Coronary artery (tissue), 2 donors: ENCODE measurements at regions not wholly inside any gene's neighbourhood (a gene's known extent, or its start where the extent isn't known, plus 50 kb on each side); places are given as distances from the start of the nearest gene placed in this dataset.
"Not testable (repeated sequence)": the region's sequence is repeated elsewhere in the genome, so short reads cannot be mapped to it uniquely, and the experiment has no call there.

Source experiments
- DNase-seq: peaks from one replicate; pipeline ENCODE4 v3.0.0-alpha.2; 2017; ENCODE audit warnings: low spot score
- H3K27ac ChIP-seq, 2 donors: fragments of 200-600 bp; sonication (generic); one replicate each; pipeline ENCODE4 v1.5.1; 2016 to 2019
- H3K4me3 ChIP-seq: fragments of 200-600 bp; sonication (generic); 2 replicates; pipeline ENCODE4 v1.5.1; 2016; ENCODE audit warnings: mild to moderate bottlenecking, moderate library complexity
- TF ChIP-seq, protein P1 (sequence below): fragments of 200-600 bp; sonication (generic); IDR thresholded peaks from one replicate; pipeline ENCODE4 v1.5.1; 2019; ENCODE audit warnings: antibody characterized with exemption

DNA sequence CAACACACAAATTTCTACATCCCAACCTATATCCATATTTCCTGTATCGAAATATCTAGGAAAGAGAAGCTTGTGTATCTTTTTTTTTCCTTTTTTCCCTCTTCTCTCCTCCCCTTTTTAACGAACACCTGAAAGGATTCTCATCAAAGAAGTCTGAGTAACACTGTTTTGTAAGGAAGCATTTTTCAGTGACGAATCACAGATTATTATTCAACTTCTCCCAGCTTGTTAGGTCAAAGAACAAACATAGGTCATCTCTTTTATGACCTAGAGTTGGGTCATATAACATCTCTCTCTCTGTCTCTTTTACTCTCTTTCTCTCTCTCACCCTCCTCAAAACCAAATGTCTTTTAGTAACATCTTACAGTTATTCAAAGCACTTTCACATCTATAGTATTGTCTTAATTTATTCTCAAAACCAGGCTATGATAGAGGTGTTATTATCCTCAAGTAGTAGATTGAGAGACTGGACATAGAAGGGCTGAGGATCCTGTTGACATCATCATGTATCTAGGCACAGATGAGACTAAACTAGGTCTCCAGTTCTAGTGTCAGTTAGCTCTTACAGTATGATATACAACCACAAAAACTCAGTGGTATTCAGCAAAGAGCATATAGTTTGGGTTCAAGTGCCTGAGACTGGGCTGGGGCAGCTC is 80.1 kb upstream of the SPOPL start:
- no peak overlapping the region for H3K4me3 ChIP-seq
- DNase-seq = no peak
- no peak overlapping the region for H3K27ac ChIP-seq
- TF ChIP-seq, protein P1, sequence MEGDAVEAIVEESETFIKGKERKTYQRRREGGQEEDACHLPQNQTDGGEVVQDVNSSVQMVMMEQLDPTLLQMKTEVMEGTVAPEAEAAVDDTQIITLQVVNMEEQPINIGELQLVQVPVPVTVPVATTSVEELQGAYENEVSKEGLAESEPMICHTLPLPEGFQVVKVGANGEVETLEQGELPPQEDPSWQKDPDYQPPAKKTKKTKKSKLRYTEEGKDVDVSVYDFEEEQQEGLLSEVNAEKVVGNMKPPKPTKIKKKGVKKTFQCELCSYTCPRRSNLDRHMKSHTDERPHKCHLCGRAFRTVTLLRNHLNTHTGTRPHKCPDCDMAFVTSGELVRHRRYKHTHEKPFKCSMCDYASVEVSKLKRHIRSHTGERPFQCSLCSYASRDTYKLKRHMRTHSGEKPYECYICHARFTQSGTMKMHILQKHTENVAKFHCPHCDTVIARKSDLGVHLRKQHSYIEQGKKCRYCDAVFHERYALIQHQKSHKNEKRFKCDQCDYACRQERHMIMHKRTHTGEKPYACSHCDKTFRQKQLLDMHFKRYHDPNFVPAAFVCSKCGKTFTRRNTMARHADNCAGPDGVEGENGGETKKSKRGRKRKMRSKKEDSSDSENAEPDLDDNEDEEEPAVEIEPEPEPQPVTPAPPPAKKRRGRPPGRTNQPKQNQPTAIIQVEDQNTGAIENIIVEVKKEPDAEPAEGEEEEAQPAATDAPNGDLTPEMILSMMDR = no peak

DNA sequence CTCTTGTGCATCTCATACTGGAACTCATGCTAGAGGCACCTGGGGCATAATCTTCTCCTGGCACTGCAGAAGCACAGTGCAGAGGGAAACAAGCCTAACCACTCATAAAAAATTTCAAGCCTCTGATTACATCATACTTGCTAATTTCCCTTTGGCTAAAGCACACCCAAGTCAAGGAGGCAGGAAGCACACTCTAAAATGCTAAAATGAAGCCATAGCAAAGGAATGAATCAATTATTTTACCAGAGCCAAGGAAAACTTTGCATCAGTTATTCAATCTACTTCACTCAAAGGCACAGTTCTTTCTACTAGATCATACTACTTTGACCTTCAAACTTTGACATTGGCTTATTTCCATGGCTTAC is 79.6 kb upstream of the SPOPL start:
- no peak for DNase-seq
- TF ChIP-seq, protein P1 = no peak
- no peak overlapping the region for H3K27ac ChIP-seq
- H3K4me3 ChIP-seq = no peak overlapping the region

DNA sequence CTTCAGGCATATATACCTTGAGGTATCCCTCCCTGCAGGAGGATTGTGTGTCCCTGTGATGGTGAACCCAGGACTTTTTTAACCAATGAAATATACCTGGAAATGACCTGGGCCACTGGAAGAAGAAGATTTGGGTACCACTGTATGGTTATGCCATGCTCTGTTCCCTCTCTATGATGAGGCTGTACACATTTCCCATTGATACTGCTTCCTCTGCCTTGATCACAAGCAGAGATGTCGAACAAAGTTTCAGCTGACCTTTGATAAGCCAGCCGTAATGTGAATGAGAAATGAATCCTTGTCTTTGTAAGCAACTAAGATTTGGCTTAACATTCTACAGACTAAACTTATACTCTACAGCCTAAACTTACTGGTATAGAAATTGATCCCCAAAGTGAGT is 78.4 kb upstream of the SPOPL start:
- H3K27ac ChIP-seq = no peak overlapping the region
- H3K4me3 ChIP-seq = no peak overlapping the region
- no peak for DNase-seq
- TF ChIP-seq, protein P1 = no peak

GRCh38 chr2:138423745-138424144 is 77.8 kb upstream of the SPOPL start:
- Histone ChIP-seq H3K4me3 (no peak overlapping the region), H3K27ac (no peak overlapping the region)
- DNase-seq = no peak
- TF ChIP-seq, protein P1 = no peak

DNA sequence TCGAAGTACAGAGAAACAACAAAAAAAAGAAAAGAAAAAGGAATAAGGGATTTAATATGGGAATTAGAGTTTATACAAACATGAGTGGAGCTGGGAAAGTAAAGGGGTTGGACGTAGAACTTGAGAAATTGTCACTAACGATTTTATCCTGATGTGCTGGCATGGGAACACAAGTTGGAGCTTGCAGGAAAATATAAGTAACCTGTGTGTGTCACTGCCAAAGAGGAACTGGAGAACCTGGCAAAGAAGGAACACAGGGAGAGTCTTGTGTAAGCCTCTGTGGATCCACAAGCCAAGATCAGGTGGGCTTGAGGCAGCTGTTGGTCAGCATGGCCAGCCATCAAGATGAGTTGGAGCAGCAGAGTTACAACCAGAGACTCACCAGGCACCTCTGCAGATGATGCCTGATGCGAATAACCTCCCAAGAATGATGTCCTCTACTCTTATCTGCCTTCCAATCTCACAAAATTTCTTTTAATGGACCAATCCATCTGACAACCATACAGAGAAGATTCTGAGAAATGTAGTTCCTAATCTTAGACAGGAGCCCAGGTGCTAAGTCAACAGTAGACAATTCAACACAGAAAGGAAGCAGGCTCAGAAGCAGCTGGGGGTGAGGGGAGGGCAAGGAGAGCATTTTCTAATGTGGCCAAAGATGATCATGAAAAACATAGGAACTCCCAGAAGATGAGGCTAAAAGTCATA is 77.0 kb upstream of the SPOPL start:
- no peak for DNase-seq
- Histone ChIP-seq H3K4me3 (no peak overlapping the region), H3K27ac (no peak overlapping the region)
- TF ChIP-seq, protein P1 = no peak

DNA sequence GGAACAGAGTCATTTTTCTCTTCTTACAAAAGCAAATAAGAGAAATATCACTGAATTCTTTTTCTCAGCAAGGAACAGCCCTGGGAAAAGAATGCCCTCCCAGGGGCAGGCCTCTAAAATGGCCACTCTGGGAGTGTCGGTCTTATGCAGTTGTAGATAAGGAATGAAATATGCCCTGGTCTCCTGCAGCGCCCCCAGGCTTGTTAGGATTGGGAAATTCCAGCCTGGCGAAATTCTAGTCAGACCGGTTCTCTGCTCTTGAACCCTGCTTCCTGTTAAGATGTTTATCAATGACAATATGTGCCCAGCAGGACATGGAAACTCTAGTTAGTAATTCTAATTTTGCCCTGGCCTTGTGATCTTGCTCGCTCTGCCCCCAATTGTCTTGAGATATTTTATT is 75.5 kb upstream of the SPOPL start:
- not testable (repeated sequence) for H3K4me3 ChIP-seq, H3K27ac ChIP-seq, DNase-seq

- no peak overlapping the region for H3K4me3 ChIP-seq
- TF ChIP-seq, protein P1 = no peak
- no peak for DNase-seq
- H3K27ac ChIP-seq = no peak overlapping the region
Observed at GRCh38 chr2:138428710-138429440, 72.7 kb upstream of the SPOPL start.
